ENCODE measurements at regions not wholly inside any gene's neighbourhood (a gene's known extent, or its start where the extent isn't known, plus 50 kb on each side); places are given as distances from the start of the nearest gene placed in this dataset.
A peak's percentile ranks its signal among the peaks of the same experiment; 100 is the strongest.

DNA sequence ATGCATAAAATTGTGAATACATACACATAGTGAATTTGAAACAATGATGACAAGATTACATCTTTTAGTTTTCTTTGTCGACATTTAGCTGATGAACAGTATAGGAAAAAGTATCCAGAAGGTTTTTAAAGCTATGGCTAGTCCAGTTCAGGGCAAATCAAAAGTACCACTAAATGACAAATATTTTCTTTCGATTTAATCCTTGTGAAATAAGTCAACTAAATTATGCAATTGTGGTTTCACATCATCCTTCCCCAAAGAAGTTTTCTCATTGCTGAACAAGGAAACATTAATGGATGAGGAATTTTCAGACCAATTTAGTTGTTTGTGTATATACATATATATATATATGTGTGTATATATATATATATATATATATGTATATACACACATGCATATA, 774.0 kb downstream of the DNAJB9 start:
- FAIRE-seq (peak; percentile 66), DNase-seq (ENCODE audit: insufficient read length, low spot score) (no peak)
- TF ChIP-seq, protein P1, sequence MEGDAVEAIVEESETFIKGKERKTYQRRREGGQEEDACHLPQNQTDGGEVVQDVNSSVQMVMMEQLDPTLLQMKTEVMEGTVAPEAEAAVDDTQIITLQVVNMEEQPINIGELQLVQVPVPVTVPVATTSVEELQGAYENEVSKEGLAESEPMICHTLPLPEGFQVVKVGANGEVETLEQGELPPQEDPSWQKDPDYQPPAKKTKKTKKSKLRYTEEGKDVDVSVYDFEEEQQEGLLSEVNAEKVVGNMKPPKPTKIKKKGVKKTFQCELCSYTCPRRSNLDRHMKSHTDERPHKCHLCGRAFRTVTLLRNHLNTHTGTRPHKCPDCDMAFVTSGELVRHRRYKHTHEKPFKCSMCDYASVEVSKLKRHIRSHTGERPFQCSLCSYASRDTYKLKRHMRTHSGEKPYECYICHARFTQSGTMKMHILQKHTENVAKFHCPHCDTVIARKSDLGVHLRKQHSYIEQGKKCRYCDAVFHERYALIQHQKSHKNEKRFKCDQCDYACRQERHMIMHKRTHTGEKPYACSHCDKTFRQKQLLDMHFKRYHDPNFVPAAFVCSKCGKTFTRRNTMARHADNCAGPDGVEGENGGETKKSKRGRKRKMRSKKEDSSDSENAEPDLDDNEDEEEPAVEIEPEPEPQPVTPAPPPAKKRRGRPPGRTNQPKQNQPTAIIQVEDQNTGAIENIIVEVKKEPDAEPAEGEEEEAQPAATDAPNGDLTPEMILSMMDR (IDR thresholded peaks at IDR 0.05; ENCODE audit: insufficient read depth, missing control alignments): no peak

- TF ChIP-seq, protein P1 (IDR thresholded peaks at IDR 0.05; ENCODE audit: insufficient read depth, missing control alignments): no peak
- FAIRE-seq (no peak), DNase-seq (ENCODE audit: insufficient read length, low spot score) (no peak)
Observed at GRCh38 chr7:109351493-109351892, 781.8 kb downstream of the DNAJB9 start.

DNA sequence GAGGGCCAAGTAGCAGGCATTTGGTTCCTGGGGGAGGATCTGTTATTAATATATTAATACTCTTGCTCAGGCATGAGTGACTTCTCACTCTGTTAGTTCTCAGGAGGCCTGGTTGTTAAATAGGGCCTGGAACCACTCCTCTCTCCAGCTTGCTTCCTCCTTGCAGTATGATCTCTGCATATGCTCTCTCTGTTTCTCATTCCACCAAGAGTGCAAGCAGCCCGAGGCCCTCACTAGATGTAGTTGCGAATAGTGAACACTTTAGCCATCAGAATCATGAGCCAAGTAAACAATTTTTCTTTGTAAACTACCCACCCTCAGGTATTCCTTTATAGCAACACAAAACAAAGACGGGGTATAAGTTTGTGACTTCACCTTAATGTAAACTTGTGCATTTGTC, 784.3 kb downstream of the DNAJB9 start:
- FAIRE-seq (no peak), DNase-seq (ENCODE audit: insufficient read length, low spot score) (no peak)
- TF ChIP-seq, protein P1 (IDR thresholded peaks at IDR 0.05; ENCODE audit: insufficient read depth, missing control alignments): no peak

DNA sequence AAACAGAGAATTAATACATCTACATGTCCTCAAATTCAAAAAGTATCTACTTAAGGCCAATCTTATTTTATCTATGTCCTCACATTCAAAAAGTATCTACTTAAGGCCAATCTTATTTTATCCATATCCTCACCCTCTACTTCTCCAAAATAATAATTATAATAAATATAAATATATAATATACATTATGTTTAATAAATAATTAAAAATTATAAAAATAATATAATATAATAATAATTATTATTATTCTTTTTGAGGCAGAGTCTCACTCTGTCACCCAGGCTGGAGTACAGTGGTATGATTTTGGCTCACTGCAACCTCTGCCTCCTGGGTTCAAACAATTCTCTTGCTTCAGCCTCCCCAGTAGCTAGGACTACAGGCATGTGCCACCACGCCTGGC, 784.9 kb downstream of the DNAJB9 start:
- TF ChIP-seq, protein P1 (IDR thresholded peaks at IDR 0.05; ENCODE audit: insufficient read depth, missing control alignments): no peak
- FAIRE-seq (no peak), DNase-seq (ENCODE audit: insufficient read length, low spot score) (no peak)

GRCh38 chr7:109375823-109376222, 806.1 kb downstream of the DNAJB9 start:
- no peak for DNase-seq (ENCODE audit: insufficient read length, low spot score)
- TF ChIP-seq, protein P1 (IDR thresholded peaks at IDR 0.05; ENCODE audit: insufficient read depth, missing control alignments): no peak
- no peak for FAIRE-seq

GRCh38 chr7:109376576-109376975, 806.9 kb downstream of the DNAJB9 start:
- DNase-seq (ENCODE audit: insufficient read length, low spot score): no peak
- TF ChIP-seq, protein P1 (IDR thresholded peaks at IDR 0.05; ENCODE audit: insufficient read depth, missing control alignments): no peak
- FAIRE-seq: no peak

GRCh38 chr7:109377076-109377884, 807.6 kb downstream of the DNAJB9 start:
- DNase-seq (ENCODE audit: insufficient read length, low spot score): no peak
- no peak for FAIRE-seq
- TF ChIP-seq, protein P1 (IDR thresholded peaks at IDR 0.05; ENCODE audit: insufficient read depth, missing control alignments): no peak
